Stimulated activated naive B cell treated with anti-CD40 and anti-IgM and Interleukin-4, amounts not matched to agents 10 μg/mL and 1 μg/mL and 100 μg/mL, for 72 hours (primary cell): ENCODE measurements at regions not wholly inside any gene's neighbourhood (a gene's known extent, or its start where the extent isn't known, plus 50 kb on each side); places are given as distances from the start of the nearest gene placed in this dataset.

ENCODE experiments used
- ATAC-seq, 2 donors: fragments of 150-1000 bp; cut with Tn5 transposase; replicated peaks; 2 replicates each; pipeline ENCODE4 v1.10.0; 2021; ENCODE audit warnings: moderate library complexity in 1 of 2
- DNase-seq: peaks from one replicate; pipeline ENCODE4 v3.0.0; 2021
- H3K27ac Mint-ChIP-seq: one replicate; pipeline ENCODE4 v1.8.0; 2022; ENCODE audit warnings: mild to moderate bottlenecking, mixed read lengths
- H3K27me3 Mint-ChIP-seq, 2 donors: one replicate each; pipeline ENCODE4 v1.8.0; 2022; ENCODE audit warnings: mixed read lengths in 2 of 2
- H3K36me3 Mint-ChIP-seq, 2 donors: one replicate each; pipeline ENCODE4 v1.8.0; 2022; ENCODE audit warnings: mixed read lengths in 2 of 2, mild to moderate bottlenecking in 1 of 2
- H3K4me1 Mint-ChIP-seq, 2 donors: one replicate each; pipeline ENCODE4 v1.8.0; 2022; ENCODE audit warnings: mixed read lengths in 2 of 2, mild to moderate bottlenecking in 1 of 2
- H3K4me3 Mint-ChIP-seq, 2 donors: one replicate each; pipeline ENCODE4 v1.8.0; 2022; ENCODE audit warnings: mild to moderate bottlenecking in 2 of 2, mixed read lengths in 2 of 2, moderate library complexity in 1 of 2
- H3K9me3 Mint-ChIP-seq, 2 donors: one replicate each; pipeline ENCODE4 v1.8.0; 2022; ENCODE audit warnings: mixed read lengths in 2 of 2, mild to moderate bottlenecking in 1 of 2

DNA sequence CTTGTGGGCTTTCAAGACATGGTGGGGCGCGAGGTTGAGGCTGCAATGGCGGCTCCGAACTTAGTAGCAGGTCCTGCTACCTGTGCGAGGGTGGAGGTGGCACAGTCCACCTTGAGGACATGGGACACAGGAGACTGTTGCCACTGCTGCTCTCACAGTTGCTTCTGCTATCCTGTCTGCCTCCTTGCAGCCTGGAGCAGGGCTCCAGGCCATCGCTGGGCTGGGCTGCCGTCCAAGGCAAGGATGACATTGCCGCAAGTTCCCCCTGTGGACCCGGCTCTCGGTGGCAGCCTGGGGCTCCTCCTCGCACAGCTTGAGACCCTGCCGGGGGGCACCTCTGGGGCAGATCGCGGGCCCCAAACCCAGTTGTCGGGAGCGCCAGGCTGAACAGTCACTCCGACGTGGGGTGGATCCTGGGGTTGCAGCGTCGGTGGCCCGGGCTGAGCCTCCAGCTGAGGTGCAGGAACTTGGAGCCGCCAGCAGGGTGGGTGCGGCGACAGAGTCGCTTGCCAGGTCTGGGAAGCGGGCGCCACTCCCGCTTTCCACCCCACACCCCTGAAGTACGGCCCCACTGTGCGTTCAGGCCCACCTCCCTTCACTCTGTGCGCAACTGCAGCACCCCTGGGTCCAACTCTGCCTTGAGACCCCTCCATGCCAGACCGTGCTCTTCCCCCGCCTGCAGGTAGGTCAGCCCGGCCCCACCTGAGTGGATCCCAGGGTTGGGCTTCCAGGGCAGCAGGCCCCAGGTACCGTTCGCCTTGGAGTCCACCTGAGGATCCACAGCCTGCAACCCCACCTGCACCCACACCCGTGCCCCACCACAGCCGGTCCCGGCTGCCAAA, 192.7 kb upstream of the NUDT6 start:
- ATAC-seq = no peak
- H3K4me1 Mint-ChIP-seq = no peaks in the 10 kb centered on the region

DNA sequence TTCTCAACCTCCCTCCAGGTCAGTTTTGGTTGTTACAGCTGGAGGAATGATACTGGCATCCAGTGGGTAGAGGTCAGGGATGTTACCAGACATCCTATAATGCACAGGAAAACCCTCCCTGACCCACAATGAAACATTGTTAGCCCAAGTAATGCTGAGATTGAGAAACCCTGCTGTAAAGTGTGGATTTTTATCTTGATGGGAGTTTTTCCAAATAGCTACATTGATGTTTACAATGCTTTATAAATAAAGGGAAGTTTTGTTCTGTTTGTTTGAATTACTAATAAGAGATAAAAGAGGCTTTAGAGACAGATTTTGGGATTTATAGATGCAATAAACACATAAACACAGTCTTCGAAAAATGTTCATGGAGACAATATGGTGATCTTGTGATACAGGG, 194.0 kb upstream of the NUDT6 start:
- DNase-seq = no peak
- peaks cover 0 to 2% of the 10 kb centered on the region in 2 donors for H3K9me3 Mint-ChIP-seq
- H3K4me1 Mint-ChIP-seq = no peaks in the 10 kb centered on the region
- H3K36me3 Mint-ChIP-seq = peaks cover 11 to 13% of the 10 kb centered on the region in 2 donors
- no peak for ATAC-seq
- H3K27ac Mint-ChIP-seq = no peak overlapping the region
- no peak overlapping the region for H3K4me3 Mint-ChIP-seq
- no peaks in the 10 kb centered on the region for H3K27me3 Mint-ChIP-seq

More for the DNA sequence above, 192.7 kb upstream of the NUDT6 start:
- Mint-ChIP-seq H3K4me3 (no peak overlapping the region), H3K27me3 (no peaks in the 10 kb centered on the region), H3K36me3 (peaks cover 11 to 13% of the 10 kb centered on the region in 2 donors), H3K27ac (no peak overlapping the region), H3K9me3 (peaks cover 0 to 2% of the 10 kb centered on the region in 2 donors)
- no peak for DNase-seq

DNA sequence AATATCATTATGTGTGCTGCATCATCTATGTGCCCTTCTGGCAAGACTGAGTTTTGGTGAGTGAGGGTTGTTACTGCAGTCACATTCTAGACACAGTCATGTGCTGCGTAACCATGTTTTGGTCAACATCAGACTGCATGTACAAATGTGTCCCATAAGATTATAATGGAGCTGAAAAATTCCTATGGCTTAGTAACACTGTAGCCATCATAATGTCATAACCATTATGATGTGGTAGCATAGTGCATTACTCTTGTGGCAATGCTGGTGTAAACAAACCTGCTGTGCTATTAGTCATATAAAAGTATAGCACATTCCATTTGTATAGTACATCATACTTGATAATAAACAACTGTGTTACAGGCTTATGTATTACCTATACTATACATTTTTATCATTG, 198.1 kb upstream of the NUDT6 start:
- H3K36me3 Mint-ChIP-seq = peaks cover 3 to 8% of the 10 kb centered on the region in 2 donors

GRCh38 chr4:123121241-123121907, 199.0 kb upstream of the NUDT6 start:
- no peak overlapping the region for H3K4me3 Mint-ChIP-seq
- DNase-seq = no peak
- no peak overlapping the region for H3K27ac Mint-ChIP-seq
- H3K36me3 Mint-ChIP-seq = peaks cover 2 to 14% of the 10 kb centered on the region in 2 donors
- no peaks in the 10 kb centered on the region for H3K27me3 Mint-ChIP-seq
- ATAC-seq = no peak
- no peaks in the 10 kb centered on the region for H3K4me1 Mint-ChIP-seq
- no peaks in the 10 kb centered on the region for H3K9me3 Mint-ChIP-seq

More for the DNA sequence above, 198.1 kb upstream of the NUDT6 start:
- Mint-ChIP-seq H3K9me3 (no peaks in the 10 kb centered on the region), H3K4me1 (no peaks in the 10 kb centered on the region), H3K4me3 (no peak overlapping the region), H3K27me3 (no peaks in the 10 kb centered on the region), H3K27ac (no peak overlapping the region)
- no peak for DNase-seq
- no peak for ATAC-seq

DNA sequence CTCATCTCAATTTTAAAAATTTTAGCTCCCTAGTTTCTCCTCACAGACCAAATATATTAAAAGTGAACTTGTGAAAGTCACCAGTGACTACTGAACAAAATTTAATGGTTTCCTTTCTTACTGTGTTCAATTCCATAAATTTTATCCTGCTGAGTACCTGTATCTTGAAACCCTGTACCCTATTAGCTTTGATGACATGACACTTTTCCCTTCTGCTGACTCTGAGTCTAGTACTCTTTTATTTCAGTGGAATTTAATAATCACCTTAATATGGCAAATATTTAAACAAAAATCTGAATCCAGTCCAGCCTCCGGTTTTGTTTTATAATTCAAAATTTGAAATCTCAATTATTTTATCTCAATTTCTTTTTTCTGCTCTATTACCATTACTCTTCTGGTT, 203.1 kb upstream of the NUDT6 start:
- Mint-ChIP-seq H3K4me1 (no peaks in the 10 kb centered on the region), H3K27me3 (no peaks in the 10 kb centered on the region), H3K36me3 (peaks cover 2 to 15% of the 10 kb centered on the region in 2 donors), H3K27ac (no peak overlapping the region), H3K9me3 (no peaks in the 10 kb centered on the region), H3K4me3 (no peak overlapping the region)
- ATAC-seq = no peak
- no peak for DNase-seq

GRCh38 chr4:123127218-123127617, 204.8 kb upstream of the NUDT6 start:
- no peak overlapping the region for H3K4me3 Mint-ChIP-seq
- peaks cover 2 to 13% of the 10 kb centered on the region in 2 donors for H3K36me3 Mint-ChIP-seq
- no peak for ATAC-seq
- H3K27me3 Mint-ChIP-seq = no peaks in the 10 kb centered on the region
- DNase-seq = no peak
- no peaks in the 10 kb centered on the region for H3K4me1 Mint-ChIP-seq
- no peak overlapping the region for H3K27ac Mint-ChIP-seq
- H3K9me3 Mint-ChIP-seq = no peaks in the 10 kb centered on the region

- Mint-ChIP-seq H3K4me3 (no peak overlapping the region), H3K9me3 (no peaks in the 10 kb centered on the region), H3K27ac (no peak overlapping the region), H3K27me3 (no peaks in the 10 kb centered on the region), H3K4me1 (no peaks in the 10 kb centered on the region), H3K36me3 (peaks cover 5 to 17% of the 10 kb centered on the region in 2 donors)
- ATAC-seq = no peak
- DNase-seq = no peak
Observed at GRCh38 chr4:123127875-123128274, 205.5 kb upstream of the NUDT6 start.

- no peaks in the 10 kb centered on the region for H3K4me1 Mint-ChIP-seq
Observed at GRCh38 chr4:123133397-123134050, 211.1 kb upstream of the NUDT6 start.

GRCh38 chr4:123144616-123145015, 222.2 kb upstream of the NUDT6 start:
- Mint-ChIP-seq H3K36me3 (peaks cover 10 to 12% of the 10 kb centered on the region in 2 donors), H3K27ac (no peak overlapping the region), H3K4me3 (no peak overlapping the region), H3K27me3 (no peaks in the 10 kb centered on the region), H3K4me1 (no peaks in the 10 kb centered on the region), H3K9me3 (no peaks in the 10 kb centered on the region)
- ATAC-seq = no peak
- DNase-seq = no peak

More at GRCh38 chr4:123133397-123134050, 211.1 kb upstream of the NUDT6 start:
- no peak for ATAC-seq
- Mint-ChIP-seq H3K27me3 (no peaks in the 10 kb centered on the region), H3K27ac (no peak overlapping the region), H3K36me3 (peaks cover 9 to 18% of the 10 kb centered on the region in 2 donors), H3K9me3 (no peaks in the 10 kb centered on the region), H3K4me3 (no peak overlapping the region)
- no peak for DNase-seq

DNA sequence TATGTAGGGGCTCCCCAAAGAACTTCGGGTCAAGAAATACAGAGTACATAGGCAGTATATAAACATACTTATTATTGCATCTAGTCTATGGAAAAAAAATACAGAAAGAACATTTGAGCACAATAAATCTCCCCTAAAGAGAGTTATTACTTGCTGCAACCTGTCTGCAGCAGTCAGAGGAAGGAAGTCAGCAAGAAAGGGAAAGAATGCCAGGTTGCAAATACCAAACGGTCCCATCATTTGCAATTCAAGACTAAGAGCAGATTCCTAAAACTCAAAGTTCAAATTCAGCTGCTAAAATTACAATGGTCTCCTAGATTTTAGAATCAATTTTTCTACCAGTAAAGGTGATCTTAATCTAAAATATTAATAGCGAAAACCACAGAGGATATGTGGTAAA, 236.2 kb upstream of the NUDT6 start:
- H3K36me3 Mint-ChIP-seq = no peaks in the 10 kb centered on the region
- H3K9me3 Mint-ChIP-seq = no peaks in the 10 kb centered on the region
- H3K27me3 Mint-ChIP-seq = no peaks in the 10 kb centered on the region
- no peaks in the 10 kb centered on the region for H3K4me1 Mint-ChIP-seq
- no peak overlapping the region for H3K27ac Mint-ChIP-seq
- H3K4me3 Mint-ChIP-seq = no peak overlapping the region
- no peak for DNase-seq
- ATAC-seq = no peak

GRCh38 chr4:123159479-123159878, 237.1 kb upstream of the NUDT6 start:
- no peak overlapping the region for H3K4me3 Mint-ChIP-seq

DNA sequence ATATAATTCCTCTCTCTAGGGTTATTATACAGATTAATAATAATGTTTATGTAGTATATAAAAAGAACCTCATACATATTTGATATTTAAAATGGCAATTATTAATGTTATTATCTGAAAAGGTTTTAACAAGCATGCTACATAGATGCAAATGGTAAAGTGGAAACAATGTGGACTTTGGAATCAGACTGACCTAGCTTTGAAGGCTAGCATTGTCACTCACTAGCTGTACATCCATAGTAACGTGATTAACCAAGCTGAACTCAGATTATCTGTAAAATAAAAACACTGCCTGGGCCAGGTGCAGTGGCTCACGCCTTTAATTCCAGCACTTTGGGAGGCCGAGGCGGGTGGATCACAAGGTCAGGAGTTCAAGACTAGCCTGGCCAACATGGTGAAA, 233.7 kb upstream of the SPRY1 start:
- H3K27me3 Mint-ChIP-seq = no peaks in the 10 kb centered on the region
- DNase-seq (no peak), ATAC-seq (no peak)
- no peak overlapping the region for H3K27ac Mint-ChIP-seq
- H3K4me1 Mint-ChIP-seq = no peaks in the 10 kb centered on the region
- no peaks in the 10 kb centered on the region for H3K36me3 Mint-ChIP-seq
- H3K4me3 Mint-ChIP-seq = no peak overlapping the region
- no peaks in the 10 kb centered on the region for H3K9me3 Mint-ChIP-seq

More at GRCh38 chr4:123159479-123159878, 237.1 kb upstream of the NUDT6 start:
- H3K27ac Mint-ChIP-seq = peak overlapping the region; percentile 1
- DNase-seq = no peak
- H3K4me1 Mint-ChIP-seq = no peaks in the 10 kb centered on the region
- H3K9me3 Mint-ChIP-seq = no peaks in the 10 kb centered on the region
- H3K36me3 Mint-ChIP-seq = no peaks in the 10 kb centered on the region
- no peak for ATAC-seq
- H3K27me3 Mint-ChIP-seq = no peaks in the 10 kb centered on the region

GRCh38 chr4:123163501-123163900, 233.1 kb upstream of the SPRY1 start:
- H3K27me3 Mint-ChIP-seq = no peaks in the 10 kb centered on the region
- no peak for ATAC-seq
- H3K4me3 Mint-ChIP-seq = no peak overlapping the region
- no peak overlapping the region for H3K27ac Mint-ChIP-seq
- no peak for DNase-seq
- no peaks in the 10 kb centered on the region for H3K4me1 Mint-ChIP-seq
- no peaks in the 10 kb centered on the region for H3K9me3 Mint-ChIP-seq
- H3K36me3 Mint-ChIP-seq = no peaks in the 10 kb centered on the region

DNA sequence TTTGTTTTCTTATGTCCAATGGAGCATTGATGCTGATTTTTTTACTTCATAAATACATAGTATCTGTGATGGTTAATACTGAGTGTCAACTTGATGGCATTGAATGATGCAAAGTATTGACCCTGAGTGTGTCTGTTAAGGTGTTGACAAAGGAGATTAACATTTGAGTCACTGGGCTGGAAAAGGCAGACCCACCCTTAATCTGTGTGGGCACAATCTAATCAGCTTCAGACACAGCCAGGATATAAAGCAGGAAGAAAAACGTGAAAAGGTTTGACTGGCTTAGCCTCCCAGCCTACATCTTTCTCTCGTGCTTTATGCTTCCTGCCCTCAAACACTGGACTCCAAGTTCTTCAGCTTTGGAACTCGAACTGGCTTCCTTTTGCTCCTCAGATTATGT, 230.6 kb upstream of the SPRY1 start:
- ATAC-seq (no peak), DNase-seq (no peak)
- no peaks in the 10 kb centered on the region for H3K27me3 Mint-ChIP-seq
- H3K27ac Mint-ChIP-seq = no peak overlapping the region
- H3K4me3 Mint-ChIP-seq = no peak overlapping the region
- no peaks in the 10 kb centered on the region for H3K9me3 Mint-ChIP-seq
- no peaks in the 10 kb centered on the region for H3K36me3 Mint-ChIP-seq
- H3K4me1 Mint-ChIP-seq = peaks cover 0 to 2% of the 10 kb centered on the region in 2 donors
